ENCODE measurements at regions not wholly inside any gene's neighbourhood (a gene's known extent, or its start where the extent isn't known, plus 50 kb on each side); places are given as distances from the start of the nearest gene placed in this dataset.

GRCh38 chr1:95927061-95927460, 693.1 kb downstream of the RWDD3 start:
- TF ChIP-seq CTCF (IDR thresholded peaks at IDR 0.05) (no peak), POLR2A (IDR thresholded peaks at IDR 0.05) (no peak), EP300 (IDR thresholded peaks at IDR 0.05) (no peak)
